ENCODE measurements at regions not wholly inside any gene's neighbourhood (a gene's known extent, or its start where the extent isn't known, plus 50 kb on each side); places are given as distances from the start of the nearest gene placed in this dataset.

- no peak for DNase-seq (ENCODE audit: low read depth, low spot score)
- H3K4me1 ChIP-seq (ENCODE audit: control insufficient read depth, extremely low read depth, insufficient read depth, low read length) = no peaks in the 10 kb centered on the region
- dilution Hi-C loops (cut with MboI; ENCODE audit: extremely low pct_ligation_motif_present, low sequenced_read_pairs) = no loop called here
- H2AFZ ChIP-seq (ENCODE audit: control insufficient read depth, low read length) = no peak overlapping the region
- no peaks in the 10 kb centered on the region for H3K79me2 ChIP-seq (ENCODE audit: control insufficient read depth, insufficient read depth, low read length)
- H3K27me3 ChIP-seq (ENCODE audit: control insufficient read depth, extremely low read depth, insufficient read depth, low read length) = no peaks in the 10 kb centered on the region
- H3K4me3 ChIP-seq (ENCODE audit: control insufficient read depth in 2 of 3, extremely low read depth in 1 of 3, insufficient read depth in 2 of 3, low read depth in 1 of 3, low read length in 3 of 3) = no peak overlapping the region
- no peak overlapping the region for H3K27ac ChIP-seq (ENCODE audit: control insufficient read depth, insufficient read depth, low read length)
- no peaks in the 10 kb centered on the region for H4K20me1 ChIP-seq (ENCODE audit: control insufficient read depth, extremely low read depth, insufficient read depth, low read length)
- H3K9me1 ChIP-seq (ENCODE audit: control insufficient read depth, extremely low read depth, insufficient read depth, low read length) = no peaks in the 10 kb centered on the region
- TF ChIP-seq CTCF (optimal IDR thresholded peaks at IDR 0.05 in 1 of 3, IDR thresholded peaks at IDR 0.05 in 1 of 3, conservative IDR thresholded peaks at IDR 0.05 in 1 of 3; ENCODE audit: extremely low read depth in 1 of 3, insufficient read depth in 2 of 3, low read length in 3 of 3) = no peak
- TF ChIP-seq EZH2 (IDR thresholded peaks at IDR 0.05; ENCODE audit: low read length) = no peak
- no peak for FAIRE-seq
- H3K36me3 ChIP-seq (ENCODE audit: control insufficient read depth in 2 of 2, extremely low read depth in 1 of 2, insufficient read depth in 2 of 2, low read length in 2 of 2) = no peaks in the 10 kb centered on the region
- H3K9me3 ChIP-seq (ENCODE audit: control insufficient read depth, low read depth, low read length) = no peaks in the 10 kb centered on the region
- no peak overlapping the region for H3K9ac ChIP-seq (ENCODE audit: control insufficient read depth, extremely low read depth, insufficient read depth, low read length)
- H3K4me2 ChIP-seq (ENCODE audit: control insufficient read depth, extremely low read depth, insufficient read depth, low read depth, low read length) = no peak overlapping the region
Measured at GRCh38 chr4:63170923-63171322, 1238.3 kb downstream of the TECRL start.

- no peak for DNase-seq (ENCODE audit: low read depth, low spot score)
- H3K27ac ChIP-seq (ENCODE audit: control insufficient read depth, insufficient read depth, low read length) = no peak overlapping the region
- H3K9me1 ChIP-seq (ENCODE audit: control insufficient read depth, extremely low read depth, insufficient read depth, low read length) = no peaks in the 10 kb centered on the region
- H3K4me2 ChIP-seq (ENCODE audit: control insufficient read depth, extremely low read depth, insufficient read depth, low read depth, low read length) = no peak overlapping the region
- H3K36me3 ChIP-seq (ENCODE audit: control insufficient read depth in 2 of 2, extremely low read depth in 1 of 2, insufficient read depth in 2 of 2, low read length in 2 of 2) = no peaks in the 10 kb centered on the region
- no peak for TF ChIP-seq CTCF (optimal IDR thresholded peaks at IDR 0.05 in 1 of 3, IDR thresholded peaks at IDR 0.05 in 1 of 3, conservative IDR thresholded peaks at IDR 0.05 in 1 of 3; ENCODE audit: extremely low read depth in 1 of 3, insufficient read depth in 2 of 3, low read length in 3 of 3)
- no peak for TF ChIP-seq EZH2 (IDR thresholded peaks at IDR 0.05; ENCODE audit: low read length)
- no peak overlapping the region for H2AFZ ChIP-seq (ENCODE audit: control insufficient read depth, low read length)
- no peaks in the 10 kb centered on the region for H3K4me1 ChIP-seq (ENCODE audit: control insufficient read depth, extremely low read depth, insufficient read depth, low read length)
- no peaks in the 10 kb centered on the region for H4K20me1 ChIP-seq (ENCODE audit: control insufficient read depth, extremely low read depth, insufficient read depth, low read length)
- no peaks in the 10 kb centered on the region for H3K79me2 ChIP-seq (ENCODE audit: control insufficient read depth, insufficient read depth, low read length)
- dilution Hi-C loops (cut with MboI; ENCODE audit: extremely low pct_ligation_motif_present, low sequenced_read_pairs) = no loop called here
- no peak overlapping the region for H3K4me3 ChIP-seq (ENCODE audit: control insufficient read depth in 2 of 3, extremely low read depth in 1 of 3, insufficient read depth in 2 of 3, low read depth in 1 of 3, low read length in 3 of 3)
- H3K27me3 ChIP-seq (ENCODE audit: control insufficient read depth, extremely low read depth, insufficient read depth, low read length) = no peaks in the 10 kb centered on the region
- H3K9ac ChIP-seq (ENCODE audit: control insufficient read depth, extremely low read depth, insufficient read depth, low read length) = no peak overlapping the region
- H3K9me3 ChIP-seq (ENCODE audit: control insufficient read depth, low read depth, low read length) = no peaks in the 10 kb centered on the region
- no peak for FAIRE-seq
Measured at GRCh38 chr4:63169836-63170235, 1239.4 kb downstream of the TECRL start.

Measured in keratinocyte (primary cell).